ENCODE measurements at regions not wholly inside any gene's neighbourhood (a gene's known extent, or its start where the extent isn't known, plus 50 kb on each side); places are given as distances from the start of the nearest gene placed in this dataset.

DNA sequence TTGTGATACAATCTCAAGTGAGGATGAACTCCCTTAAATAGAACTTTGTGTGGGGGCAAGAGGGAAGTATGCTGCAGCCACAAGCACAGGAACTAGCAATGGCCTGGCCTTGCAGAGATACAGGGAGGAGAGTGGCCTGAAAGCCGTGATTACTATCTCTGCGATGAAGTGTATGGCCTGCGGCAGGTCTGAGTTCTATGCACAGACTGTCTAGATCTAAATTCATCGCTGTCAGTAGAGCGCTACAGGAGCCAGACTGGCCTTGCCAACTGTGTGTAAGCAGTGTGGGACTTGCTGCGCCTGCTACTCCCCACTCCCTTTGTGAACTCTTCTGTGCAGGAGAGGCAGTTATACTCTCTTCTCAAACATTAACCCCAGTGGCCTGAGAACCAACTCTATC is 997.0 kb downstream of the GRIK2 start:
- Mint-ChIP-seq H3K4me3 (no peak overlapping the region), H3K27me3 (ENCODE audit: low read depth) (no peaks in the 10 kb centered on the region), H3K9me3 (peaks cover 4% of the 10 kb centered on the region), H3K27ac (no peak overlapping the region), H3K4me1 (ENCODE audit: low read depth) (no peaks in the 10 kb centered on the region), H3K36me3 (ENCODE audit: low read depth) (no peaks in the 10 kb centered on the region)

DNA sequence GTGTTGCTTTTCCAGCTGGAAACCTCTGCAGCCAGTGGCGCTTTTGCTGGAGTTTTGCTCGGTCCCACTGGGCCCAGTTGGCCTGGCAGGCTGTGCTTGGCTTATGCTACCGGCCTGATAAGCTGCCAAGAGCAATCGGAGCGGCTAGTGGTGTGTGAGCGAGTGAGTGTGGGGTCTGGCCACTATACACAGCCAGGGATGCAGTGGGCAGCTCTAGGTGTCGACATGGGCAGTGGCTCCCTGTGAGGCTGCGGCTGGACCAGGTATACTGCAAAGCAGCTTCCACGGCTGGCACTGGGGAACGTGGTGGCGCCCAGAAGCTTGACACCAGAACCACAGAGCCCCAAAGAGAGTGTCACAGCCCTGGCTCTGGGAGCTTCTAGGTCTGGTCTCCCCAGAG is 996.5 kb downstream of the GRIK2 start:
- H3K36me3 Mint-ChIP-seq (ENCODE audit: low read depth): no peaks in the 10 kb centered on the region
- H3K4me3 Mint-ChIP-seq: no peak overlapping the region

GRCh38 chr6:102387326-102388033 is 994.0 kb downstream of the GRIK2 start:
- H3K9me3 Mint-ChIP-seq: no peaks in the 10 kb centered on the region
- H3K27me3 Mint-ChIP-seq (ENCODE audit: low read depth): no peaks in the 10 kb centered on the region
- no peaks in the 10 kb centered on the region for H3K36me3 Mint-ChIP-seq (ENCODE audit: low read depth)
- no peak overlapping the region for H3K4me3 Mint-ChIP-seq
- no peaks in the 10 kb centered on the region for H3K4me1 Mint-ChIP-seq (ENCODE audit: low read depth)
- no peak overlapping the region for H3K27ac Mint-ChIP-seq

More for the DNA sequence above, 996.5 kb downstream of the GRIK2 start:
- Mint-ChIP-seq H3K27ac (no peak overlapping the region), H3K27me3 (ENCODE audit: low read depth) (no peaks in the 10 kb centered on the region), H3K9me3 (peaks cover 4% of the 10 kb centered on the region), H3K4me1 (ENCODE audit: low read depth) (no peaks in the 10 kb centered on the region)

DNA sequence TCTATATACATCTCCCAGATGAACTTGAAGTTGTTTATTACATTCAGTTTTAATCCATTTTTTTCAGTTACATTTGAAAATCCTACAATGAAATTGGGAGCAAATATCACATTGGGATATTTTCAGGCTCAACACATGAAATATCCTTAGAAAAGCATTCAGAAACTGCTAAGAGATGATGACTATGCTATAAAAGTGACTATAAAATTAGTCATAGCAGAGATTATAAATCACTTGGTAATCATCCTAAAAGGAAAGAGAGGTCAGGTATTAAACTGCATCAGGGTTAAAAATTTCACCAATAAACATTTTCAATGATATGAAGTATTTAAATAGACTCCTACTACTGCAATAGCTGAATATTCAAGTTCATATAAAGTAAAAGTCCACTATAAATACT is 987.7 kb downstream of the GRIK2 start:
- peaks cover 3% of the 10 kb centered on the region for H3K9me3 Mint-ChIP-seq
- no peak overlapping the region for H3K27ac Mint-ChIP-seq
- no peak overlapping the region for H3K4me3 Mint-ChIP-seq
- no peaks in the 10 kb centered on the region for H3K4me1 Mint-ChIP-seq (ENCODE audit: low read depth)
- H3K27me3 Mint-ChIP-seq (ENCODE audit: low read depth): no peaks in the 10 kb centered on the region
- no peaks in the 10 kb centered on the region for H3K36me3 Mint-ChIP-seq (ENCODE audit: low read depth)

DNA sequence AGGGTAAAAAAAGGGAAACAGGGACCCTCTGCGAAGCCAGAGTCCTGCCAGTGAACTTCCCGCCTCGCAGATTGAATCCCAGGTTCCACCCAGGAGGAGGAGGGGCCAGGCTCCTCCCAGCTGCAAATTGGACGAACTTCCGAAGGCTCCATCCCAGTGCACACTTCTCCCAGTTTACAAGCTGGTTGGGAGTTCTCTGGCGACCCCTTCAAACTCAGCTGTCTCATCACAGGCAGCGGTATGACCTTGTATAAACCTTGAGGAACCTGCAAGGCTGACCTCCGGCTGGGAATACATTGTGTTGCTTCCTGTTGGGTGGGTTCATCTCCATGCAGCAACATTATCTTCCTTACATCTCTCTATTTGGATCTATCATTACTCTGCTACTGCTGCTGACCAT is 962.7 kb downstream of the GRIK2 start:
- H3K4me1 Mint-ChIP-seq (ENCODE audit: low read depth): no peaks in the 10 kb centered on the region
- H3K27ac Mint-ChIP-seq: no peak overlapping the region
- no peaks in the 10 kb centered on the region for H3K36me3 Mint-ChIP-seq (ENCODE audit: low read depth)
- no peak overlapping the region for H3K4me3 Mint-ChIP-seq
- H3K27me3 Mint-ChIP-seq (ENCODE audit: low read depth): no peaks in the 10 kb centered on the region
- no peaks in the 10 kb centered on the region for H3K9me3 Mint-ChIP-seq

GRCh38 chr6:102355578-102355977 is 962.1 kb downstream of the GRIK2 start:
- Mint-ChIP-seq H3K4me1 (ENCODE audit: low read depth) (no peaks in the 10 kb centered on the region), H3K4me3 (no peak overlapping the region), H3K27me3 (ENCODE audit: low read depth) (no peaks in the 10 kb centered on the region), H3K9me3 (no peaks in the 10 kb centered on the region), H3K36me3 (ENCODE audit: low read depth) (no peaks in the 10 kb centered on the region), H3K27ac (no peak overlapping the region)

DNA sequence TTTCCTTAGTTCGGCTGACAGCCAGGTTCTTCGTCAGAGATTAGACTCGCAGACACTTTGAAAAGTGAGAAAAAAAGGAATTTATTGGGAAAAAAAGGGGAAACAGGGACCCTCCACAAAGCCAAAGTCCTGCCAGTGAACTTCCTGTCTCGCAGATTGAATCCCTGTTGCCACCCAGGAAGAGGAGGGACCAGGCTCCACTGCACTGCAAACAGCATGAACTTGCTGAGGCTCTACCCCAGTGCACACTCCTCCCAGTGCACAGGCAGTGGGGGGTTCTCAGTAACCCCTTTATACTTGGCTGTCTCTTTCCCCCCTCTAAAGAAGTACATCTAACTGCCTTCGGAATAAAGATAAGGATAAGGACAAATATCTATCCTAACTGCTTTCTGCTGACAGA is 959.0 kb downstream of the GRIK2 start:
- Mint-ChIP-seq H3K27me3 (ENCODE audit: low read depth) (no peaks in the 10 kb centered on the region), H3K36me3 (ENCODE audit: low read depth) (no peaks in the 10 kb centered on the region), H3K4me3 (no peak overlapping the region), H3K9me3 (no peaks in the 10 kb centered on the region), H3K4me1 (ENCODE audit: low read depth) (no peaks in the 10 kb centered on the region), H3K27ac (no peak overlapping the region)

- no peaks in the 10 kb centered on the region for H3K36me3 Mint-ChIP-seq (ENCODE audit: low read depth)
- H3K4me3 Mint-ChIP-seq: no peak overlapping the region
- H3K27me3 Mint-ChIP-seq (ENCODE audit: low read depth): no peaks in the 10 kb centered on the region
- H3K27ac Mint-ChIP-seq: no peak overlapping the region
- no peaks in the 10 kb centered on the region for H3K9me3 Mint-ChIP-seq
- no peaks in the 10 kb centered on the region for H3K4me1 Mint-ChIP-seq (ENCODE audit: low read depth)
These were observed 951.3 kb downstream of the GRIK2 start for GRCh38 chr6:102344769-102345168.

- H3K27me3 Mint-ChIP-seq (ENCODE audit: low read depth): no peaks in the 10 kb centered on the region
- no peak overlapping the region for H3K4me3 Mint-ChIP-seq
These were observed 946.8 kb downstream of the GRIK2 start for GRCh38 chr6:102340311-102340710.

DNA sequence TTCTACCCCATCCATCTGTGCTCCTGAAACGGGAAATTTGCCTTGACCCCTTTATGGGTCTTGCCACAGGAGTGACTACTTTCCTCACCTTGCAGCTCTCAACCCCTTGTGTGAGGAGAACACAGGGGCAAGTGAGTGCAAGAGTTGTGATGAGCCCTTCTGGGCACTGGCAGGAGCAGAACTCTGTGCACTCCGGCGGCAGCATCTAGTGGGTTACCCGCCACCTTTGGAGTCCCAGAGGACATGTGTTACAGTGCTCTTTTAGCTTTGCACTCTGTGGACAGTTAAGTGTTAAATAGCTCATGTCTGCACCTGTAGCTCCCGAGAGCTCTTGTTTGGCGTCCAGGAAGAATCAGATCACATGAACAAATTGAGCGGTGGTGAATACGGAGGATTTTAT is 940.2 kb downstream of the GRIK2 start:
- no peaks in the 10 kb centered on the region for H3K36me3 Mint-ChIP-seq (ENCODE audit: low read depth)
- H3K4me1 Mint-ChIP-seq (ENCODE audit: low read depth): no peaks in the 10 kb centered on the region
- no peaks in the 10 kb centered on the region for H3K27me3 Mint-ChIP-seq (ENCODE audit: low read depth)
- no peaks in the 10 kb centered on the region for H3K9me3 Mint-ChIP-seq
- no peak overlapping the region for H3K4me3 Mint-ChIP-seq
- no peak overlapping the region for H3K27ac Mint-ChIP-seq

More at GRCh38 chr6:102340311-102340710, 946.8 kb downstream of the GRIK2 start:
- H3K27ac Mint-ChIP-seq: no peak overlapping the region
- H3K4me1 Mint-ChIP-seq (ENCODE audit: low read depth): no peaks in the 10 kb centered on the region
- no peaks in the 10 kb centered on the region for H3K9me3 Mint-ChIP-seq
- no peaks in the 10 kb centered on the region for H3K36me3 Mint-ChIP-seq (ENCODE audit: low read depth)

DNA sequence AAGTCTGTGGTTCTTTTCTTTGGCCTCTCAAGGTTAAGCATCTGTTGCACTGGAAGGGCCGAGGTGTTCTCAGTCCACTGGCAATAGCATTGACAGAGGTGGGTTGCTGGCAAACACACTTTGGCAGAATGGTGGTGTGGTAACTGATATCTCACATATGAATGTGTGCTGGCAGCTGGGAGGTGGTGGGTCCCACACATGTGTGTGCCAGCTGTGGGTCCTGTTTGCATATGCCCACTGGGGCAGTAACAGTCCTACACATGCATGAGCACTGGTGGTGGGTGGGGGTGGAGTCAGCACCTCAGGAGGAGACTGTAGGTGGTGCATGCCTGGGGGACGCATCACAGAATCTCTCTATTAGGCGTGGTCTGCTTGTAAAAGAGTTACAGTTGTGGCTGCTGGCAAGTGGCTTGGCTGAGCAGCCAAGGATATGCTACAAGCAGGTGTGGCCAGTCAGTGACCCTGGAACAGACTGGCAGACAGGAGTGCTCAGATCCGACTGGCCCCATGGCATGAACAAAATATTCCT is 934.3 kb downstream of the GRIK2 start:
- Mint-ChIP-seq H3K27ac (no peak overlapping the region), H3K27me3 (ENCODE audit: low read depth) (no peaks in the 10 kb centered on the region), H3K9me3 (peaks cover 11% of the 10 kb centered on the region), H3K4me3 (no peak overlapping the region), H3K4me1 (ENCODE audit: low read depth) (no peaks in the 10 kb centered on the region), H3K36me3 (ENCODE audit: low read depth) (no peaks in the 10 kb centered on the region)

DNA sequence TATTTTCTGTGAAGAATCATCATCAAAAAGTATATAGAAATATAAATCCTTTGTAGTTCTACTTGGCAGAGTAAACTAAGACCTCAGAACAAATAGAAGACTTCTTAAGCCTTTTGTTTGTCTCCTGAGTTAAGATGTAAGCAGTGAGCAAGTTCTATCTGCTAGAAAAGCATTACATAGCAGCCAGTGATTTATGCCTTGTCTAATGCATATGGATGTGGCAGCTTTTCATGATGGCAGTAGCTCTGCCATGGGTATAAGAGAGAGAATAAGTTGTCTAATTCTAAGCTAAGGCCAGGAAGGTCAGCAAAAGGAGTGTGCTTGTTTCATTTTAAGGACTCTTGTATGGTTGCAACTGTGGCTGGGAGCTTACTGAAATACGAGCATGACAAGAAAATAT is 920.2 kb downstream of the GRIK2 start:
- Mint-ChIP-seq H3K27ac (no peak overlapping the region), H3K4me3 (no peak overlapping the region), H3K36me3 (ENCODE audit: low read depth) (no peaks in the 10 kb centered on the region), H3K9me3 (peaks cover 2% of the 10 kb centered on the region), H3K4me1 (ENCODE audit: low read depth) (no peaks in the 10 kb centered on the region), H3K27me3 (ENCODE audit: low read depth) (no peaks in the 10 kb centered on the region)

- H3K36me3 Mint-ChIP-seq (ENCODE audit: low read depth): no peaks in the 10 kb centered on the region
- no peak overlapping the region for H3K27ac Mint-ChIP-seq
- no peaks in the 10 kb centered on the region for H3K4me1 Mint-ChIP-seq (ENCODE audit: low read depth)
- H3K27me3 Mint-ChIP-seq (ENCODE audit: low read depth): no peaks in the 10 kb centered on the region
- no peaks in the 10 kb centered on the region for H3K9me3 Mint-ChIP-seq
- no peak overlapping the region for H3K4me3 Mint-ChIP-seq
These were observed 916.2 kb downstream of the GRIK2 start for GRCh38 chr6:102309700-102310099.

- H3K4me1 Mint-ChIP-seq (ENCODE audit: low read depth): no peaks in the 10 kb centered on the region
These were observed 906.8 kb downstream of the GRIK2 start for GRCh38 chr6:102300350-102300749.

GRCh38 chr6:102298051-102298450 is 904.5 kb downstream of the GRIK2 start:
- Mint-ChIP-seq H3K36me3 (ENCODE audit: low read depth) (no peaks in the 10 kb centered on the region), H3K4me1 (ENCODE audit: low read depth) (no peaks in the 10 kb centered on the region), H3K4me3 (no peak overlapping the region), H3K27me3 (ENCODE audit: low read depth) (no peaks in the 10 kb centered on the region), H3K27ac (no peak overlapping the region), H3K9me3 (peaks cover 21% of the 10 kb centered on the region)

More at GRCh38 chr6:102300350-102300749, 906.8 kb downstream of the GRIK2 start:
- peaks cover 4% of the 10 kb centered on the region for H3K9me3 Mint-ChIP-seq
- no peak overlapping the region for H3K27ac Mint-ChIP-seq
- no peak overlapping the region for H3K4me3 Mint-ChIP-seq
- H3K36me3 Mint-ChIP-seq (ENCODE audit: low read depth): no peaks in the 10 kb centered on the region
- no peaks in the 10 kb centered on the region for H3K27me3 Mint-ChIP-seq (ENCODE audit: low read depth)

Data from T-helper 1 cell treated with Interleukin-12 subunit alpha and Interleukin-12 subunit beta and Interleukin-4 antibody, amounts not matched to agents 30 μg/mL and 1 μg/mL, for 36 hours (primary cell).